GM23338 (cell line): ENCODE measurements at regions not wholly inside any gene's neighbourhood (a gene's known extent, or its start where the extent isn't known, plus 50 kb on each side); places are given as distances from the start of the nearest gene placed in this dataset.
"Not testable (repeated sequence)": the region's sequence is repeated elsewhere in the genome, so short reads cannot be mapped to it uniquely, and the experiment has no call there.

Experiments used
- ATAC-seq: fragments of 200-7000 bp; cut with Tn5 transposase; 3 replicates; pipeline ENCODE4 v1.9.1; 2020
- DNase-seq: peaks from one replicate; pipeline ENCODE4 v3.0.0-alpha.2; 2015; ENCODE audit warnings: low spot score
- H2AFZ ChIP-seq: fragments of 200-600 bp; sonication (generic); 2 replicates; pipeline ENCODE4 v1.8.0; 2016; ENCODE audit warnings: antibody characterized with exemption, mild to moderate bottlenecking, moderate library complexity
- H3F3A ChIP-seq: fragments of 200-600 bp; sonication (generic); replicated peaks from 2 replicates; pipeline ENCODE4 v1.8.0; 2017; ENCODE audit warnings: antibody characterized with exemption, mixed run types, low read depth
- H3K27ac ChIP-seq: fragments of 200-600 bp; sonication (generic); 2 replicates; pipeline ENCODE4 v1.6.1; 2016; ENCODE audit warnings: low read depth
- H3K27me3 ChIP-seq: fragments of 200-600 bp; sonication (generic); 2 replicates; pipeline ENCODE4 v1.8.0; 2016; ENCODE audit warnings: mild to moderate bottlenecking, mixed run types, moderate library complexity; ENCODE audit not compliant: insufficient read depth
- H3K36me3 ChIP-seq: fragments of 200-600 bp; sonication (generic); 2 replicates; pipeline ENCODE4 v1.8.0; 2016; ENCODE audit warnings: mild to moderate bottlenecking; ENCODE audit not compliant: insufficient read depth
- H3K4me1 ChIP-seq: fragments of 200-600 bp; sonication (generic); 2 replicates; pipeline ENCODE4 v1.8.0; 2016; ENCODE audit warnings: mild to moderate bottlenecking, moderate library complexity; ENCODE audit not compliant: insufficient read depth
- H3K4me2 ChIP-seq: fragments of 200-600 bp; sonication (generic); 2 replicates; pipeline ENCODE4 v1.7.1; 2017; ENCODE audit warnings: mixed run types
- H3K4me3 ChIP-seq: fragments of 200-600 bp; sonication (generic); 2 replicates; pipeline ENCODE4 v1.6.1; 2016; ENCODE audit warnings: mixed run types
- H3K79me2 ChIP-seq: fragments of 200-600 bp; sonication (generic); replicated peaks from 2 replicates; pipeline ENCODE4 v1.8.0; 2017; ENCODE audit warnings: mild to moderate bottlenecking; ENCODE audit not compliant: insufficient read depth
- H3K9me2 ChIP-seq: fragments of 200-600 bp; sonication (generic); 2 replicates; pipeline ENCODE4 v1.8.0; 2017; ENCODE audit not compliant: insufficient read depth
- H4K20me1 ChIP-seq: fragments of 200-600 bp; sonication (generic); replicated peaks from 2 replicates; pipeline ENCODE4 v1.8.0; 2017; ENCODE audit warnings: mild to moderate bottlenecking; ENCODE audit not compliant: insufficient read depth
- H3K27ac Mint-ChIP-seq: 2 replicates; pipeline ENCODE4 v1.8.0; 2020; ENCODE audit warnings: inconsistent platforms, mild to moderate bottlenecking, moderate library complexity, mixed read lengths
- H3K27me3 Mint-ChIP-seq: 3 replicates; pipeline ENCODE4 v1.8.0; 2022; ENCODE audit warnings: low read depth, mild to moderate bottlenecking, moderate library complexity, mixed read lengths, inconsistent platforms; ENCODE audit not compliant: insufficient read depth, poor library complexity
- H3K36me3 Mint-ChIP-seq: 3 replicates; pipeline ENCODE4 v1.8.0; 2021; ENCODE audit warnings: low read depth, mild to moderate bottlenecking, inconsistent platforms, moderate library complexity, mixed read lengths
- H3K4me1 Mint-ChIP-seq: 3 replicates; pipeline ENCODE4 v1.8.0; 2020; ENCODE audit warnings: mild to moderate bottlenecking, inconsistent platforms, mixed read lengths
- H3K4me3 Mint-ChIP-seq: 3 replicates; pipeline ENCODE4 v1.8.0; 2021; ENCODE audit warnings: moderate library complexity, mild to moderate bottlenecking, inconsistent platforms, mixed read lengths
- H3K9me3 Mint-ChIP-seq: 3 replicates; pipeline ENCODE4 v1.8.0; 2020; ENCODE audit warnings: moderate library complexity, mild to moderate bottlenecking, inconsistent platforms, mixed read lengths
- CTCF ChIP-seq, 2 experiments: fragments of 200-600 bp in 1 of 2; sonication (generic) in 1 of 2; conservative IDR thresholded peaks; 2 replicates each; pipeline versions ENCODE4 v1.5.1 to v1.6.1; 2016 to 2017; ENCODE audit warnings: antibody characterized with exemption in 2 of 2, low read depth in 2 of 2, mild to moderate bottlenecking in 2 of 2, moderate library complexity in 1 of 2
- EZH2phosphoT487 ChIP-seq: fragments of 200-600 bp; sonication (generic); IDR thresholded peaks from one replicate; pipeline ENCODE4 v1.8.1; 2018; ENCODE audit warnings: antibody characterized with exemption; ENCODE audit not compliant: unreplicated experiment
- NANOG ChIP-seq: IDR thresholded peaks from 2 replicates; pipeline ENCODE4 v1.6.1; 2016; ENCODE audit warnings: antibody characterized with exemption, borderline replicate concordance
- POLR2AphosphoS5 ChIP-seq: IDR thresholded peaks from 2 replicates; pipeline ENCODE4 v1.6.1; 2016; ENCODE audit warnings: antibody characterized with exemption, low read depth
- STAT1 ChIP-seq: IDR thresholded peaks from one replicate; pipeline ENCODE4 v1.6.1; 2016; ENCODE audit warnings: antibody characterized with exemption; ENCODE audit not compliant: unreplicated experiment
- ZNF114 ChIP-seq: fragments of 250-450 bp; sonication (Bioruptor Pico); IDR thresholded peaks from 2 replicates; pipeline ENCODE4 v1.5.0; 2020; ENCODE audit warnings: mild to moderate bottlenecking, moderate library complexity
- ZNF331 ChIP-seq: fragments of 250-450 bp; sonication (Bioruptor Pico); IDR thresholded peaks from 2 replicates; pipeline ENCODE4 v1.5.0; 2020; ENCODE audit warnings: low read depth, mild to moderate bottlenecking, moderate library complexity
- TF ChIP-seq, protein P1 (sequence below): fragments of 250-450 bp; sonication (Bioruptor Pico); IDR thresholded peaks from 2 replicates; pipeline ENCODE4 v1.5.0; 2020; ENCODE audit warnings: mild to moderate bottlenecking, moderate library complexity
- TF ChIP-seq, protein P2 (sequence below): IDR thresholded peaks from one replicate; pipeline ENCODE4 v1.6.1; 2018; ENCODE audit warnings: antibody characterized with exemption; ENCODE audit not compliant: unreplicated experiment

DNA sequence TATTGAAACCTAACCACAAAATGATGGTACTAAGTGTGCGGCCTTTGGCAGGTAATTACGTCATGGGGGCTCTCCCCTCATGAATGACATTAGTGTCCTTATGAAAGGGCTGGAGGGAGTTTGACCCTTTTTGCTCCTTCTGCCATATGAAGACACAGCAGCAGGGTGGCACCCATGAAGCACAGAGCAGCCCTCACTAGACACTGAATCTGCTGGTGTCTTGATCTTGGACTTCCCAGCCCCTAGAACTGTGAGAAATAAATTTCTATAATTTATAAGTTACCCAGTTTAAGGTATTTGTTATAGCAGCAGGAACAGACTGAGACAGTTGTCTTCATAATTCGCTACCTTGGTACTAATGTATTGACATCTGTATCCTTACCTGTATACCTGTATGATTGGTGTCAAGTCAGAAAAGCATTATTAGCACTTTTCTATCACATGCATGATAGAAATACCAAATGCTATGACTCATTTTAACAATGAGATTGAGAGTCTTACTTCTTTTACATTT, 80.4 kb downstream of the GCNT4 start (continued):
- TF ChIP-seq, protein P1, sequence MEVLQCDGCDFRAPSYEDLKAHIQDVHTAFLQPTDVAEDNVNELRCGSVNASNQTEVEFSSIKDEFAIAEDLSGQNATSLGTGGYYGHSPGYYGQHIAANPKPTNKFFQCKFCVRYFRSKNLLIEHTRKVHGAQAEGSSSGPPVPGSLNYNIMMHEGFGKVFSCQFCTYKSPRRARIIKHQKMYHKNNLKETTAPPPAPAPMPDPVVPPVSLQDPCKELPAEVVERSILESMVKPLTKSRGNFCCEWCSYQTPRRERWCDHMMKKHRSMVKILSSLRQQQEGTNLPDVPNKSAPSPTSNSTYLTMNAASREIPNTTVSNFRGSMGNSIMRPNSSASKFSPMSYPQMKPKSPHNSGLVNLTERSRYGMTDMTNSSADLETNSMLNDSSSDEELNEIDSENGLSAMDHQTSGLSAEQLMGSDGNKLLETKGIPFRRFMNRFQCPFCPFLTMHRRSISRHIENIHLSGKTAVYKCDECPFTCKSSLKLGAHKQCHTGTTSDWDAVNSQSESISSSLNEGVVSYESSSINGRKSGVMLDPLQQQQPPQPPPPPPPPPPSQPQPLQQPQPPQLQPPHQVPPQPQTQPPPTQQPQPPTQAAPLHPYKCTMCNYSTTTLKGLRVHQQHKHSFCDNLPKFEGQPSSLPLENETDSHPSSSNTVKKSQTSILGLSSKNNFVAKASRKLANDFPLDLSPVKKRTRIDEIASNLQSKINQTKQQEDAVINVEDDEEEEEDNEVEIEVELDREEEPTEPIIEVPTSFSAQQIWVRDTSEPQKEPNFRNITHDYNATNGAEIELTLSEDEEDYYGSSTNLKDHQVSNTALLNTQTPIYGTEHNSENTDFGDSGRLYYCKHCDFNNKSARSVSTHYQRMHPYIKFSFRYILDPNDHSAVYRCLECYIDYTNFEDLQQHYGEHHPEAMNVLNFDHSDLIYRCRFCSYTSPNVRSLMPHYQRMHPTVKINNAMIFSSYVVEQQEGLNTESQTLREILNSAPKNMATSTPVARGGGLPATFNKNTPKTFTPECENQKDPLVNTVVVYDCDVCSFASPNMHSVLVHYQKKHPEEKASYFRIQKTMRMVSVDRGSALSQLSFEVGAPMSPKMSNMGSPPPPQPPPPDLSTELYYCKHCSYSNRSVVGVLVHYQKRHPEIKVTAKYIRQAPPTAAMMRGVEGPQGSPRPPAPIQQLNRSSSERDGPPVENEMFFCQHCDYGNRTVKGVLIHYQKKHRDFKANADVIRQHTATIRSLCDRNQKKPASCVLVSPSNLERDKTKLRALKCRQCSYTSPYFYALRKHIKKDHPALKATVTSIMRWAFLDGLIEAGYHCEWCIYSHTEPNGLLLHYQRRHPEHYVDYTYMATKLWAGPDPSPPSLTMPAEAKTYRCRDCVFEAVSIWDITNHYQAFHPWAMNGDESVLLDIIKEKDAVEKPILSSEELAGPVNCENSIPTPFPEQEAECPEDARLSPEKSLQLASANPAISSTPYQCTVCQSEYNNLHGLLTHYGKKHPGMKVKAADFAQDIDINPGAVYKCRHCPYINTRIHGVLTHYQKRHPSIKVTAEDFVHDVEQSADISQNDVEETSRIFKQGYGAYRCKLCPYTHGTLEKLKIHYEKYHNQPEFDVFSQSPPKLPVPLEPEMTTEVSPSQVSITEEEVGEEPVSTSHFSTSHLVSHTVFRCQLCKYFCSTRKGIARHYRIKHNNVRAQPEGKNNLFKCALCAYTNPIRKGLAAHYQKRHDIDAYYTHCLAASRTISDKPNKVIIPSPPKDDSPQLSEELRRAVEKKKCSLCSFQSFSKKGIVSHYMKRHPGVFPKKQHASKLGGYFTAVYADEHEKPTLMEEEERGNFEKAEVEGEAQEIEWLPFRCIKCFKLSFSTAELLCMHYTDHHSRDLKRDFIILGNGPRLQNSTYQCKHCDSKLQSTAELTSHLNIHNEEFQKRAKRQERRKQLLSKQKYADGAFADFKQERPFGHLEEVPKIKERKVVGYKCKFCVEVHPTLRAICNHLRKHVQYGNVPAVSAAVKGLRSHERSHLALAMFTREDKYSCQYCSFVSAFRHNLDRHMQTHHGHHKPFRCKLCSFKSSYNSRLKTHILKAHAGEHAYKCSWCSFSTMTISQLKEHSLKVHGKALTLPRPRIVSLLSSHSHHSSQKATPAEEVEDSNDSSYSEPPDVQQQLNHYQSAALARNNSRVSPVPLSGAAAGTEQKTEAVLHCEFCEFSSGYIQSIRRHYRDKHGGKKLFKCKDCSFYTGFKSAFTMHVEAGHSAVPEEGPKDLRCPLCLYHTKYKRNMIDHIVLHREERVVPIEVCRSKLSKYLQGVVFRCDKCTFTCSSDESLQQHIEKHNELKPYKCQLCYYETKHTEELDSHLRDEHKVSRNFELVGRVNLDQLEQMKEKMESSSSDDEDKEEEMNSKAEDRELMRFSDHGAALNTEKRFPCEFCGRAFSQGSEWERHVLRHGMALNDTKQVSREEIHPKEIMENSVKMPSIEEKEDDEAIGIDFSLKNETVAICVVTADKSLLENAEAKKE (CRISPR knock-in tag) = no peak
- no peak for TF ChIP-seq STAT1
- no peak for TF ChIP-seq ZNF114 (CRISPR knock-in tag)
- TF ChIP-seq ZNF331 = no peak

DNA sequence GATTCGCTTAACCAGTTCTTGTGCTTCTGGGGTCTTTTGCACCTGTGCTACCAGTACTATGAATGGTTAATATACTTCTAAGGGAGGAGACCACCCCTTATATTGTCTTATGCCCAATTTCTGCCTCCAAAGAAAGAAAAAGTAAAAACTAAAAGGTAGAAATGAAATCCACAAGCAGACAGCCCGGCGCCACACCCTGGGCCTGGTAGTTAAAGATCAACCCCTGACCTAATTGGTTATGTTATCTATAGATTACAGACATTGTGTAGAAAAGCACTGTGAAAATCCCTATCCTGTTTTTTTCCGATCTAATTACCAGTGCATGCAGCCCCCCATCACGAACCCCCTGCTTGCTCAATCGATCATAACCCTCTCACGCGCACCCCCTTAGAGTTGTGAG, 81.5 kb downstream of the GCNT4 start:
- H2AFZ ChIP-seq, H3K9me3 Mint-ChIP-seq, H3K27me3 ChIP-seq, H3K27me3 Mint-ChIP-seq, H3F3A ChIP-seq, H3K4me1 Mint-ChIP-seq, H3K36me3 ChIP-seq, H3K9me2 ChIP-seq, H3K79me2 ChIP-seq, ATAC-seq, H3K4me3 Mint-ChIP-seq, DNase-seq, H3K36me3 Mint-ChIP-seq, H4K20me1 ChIP-seq, H3K4me2 ChIP-seq, H3K4me1 ChIP-seq, H3K27ac Mint-ChIP-seq, H3K4me3 ChIP-seq, H3K27ac ChIP-seq: not testable (repeated sequence)

DNA sequence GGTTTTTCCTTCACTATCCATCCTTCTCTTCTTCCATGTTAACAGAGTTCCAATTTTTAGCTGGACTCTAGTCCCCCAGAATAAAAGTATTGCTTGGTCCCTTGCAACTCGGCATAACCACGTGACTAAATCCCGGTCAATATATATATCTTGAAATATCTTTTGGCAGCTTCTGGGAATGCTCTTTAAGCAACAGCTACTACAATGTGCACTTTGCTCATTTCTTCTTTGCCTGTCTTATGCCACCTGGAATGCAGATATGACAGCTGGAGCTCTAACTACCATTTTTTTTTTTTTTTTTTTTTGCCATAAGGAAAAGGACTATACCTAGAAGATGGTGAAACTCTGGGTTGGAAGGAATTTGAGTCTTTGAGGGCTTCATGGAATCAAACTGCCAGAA, 82.6 kb downstream of the GCNT4 start:
- Mint-ChIP-seq H3K9me3 (no peaks in the 10 kb centered on the region), H3K27me3 (no peaks in the 10 kb centered on the region), H3K4me1 (no peaks in the 10 kb centered on the region; the same call in 2 of the 3 replicates), H3K27ac (no peak overlapping the region), H3K4me3 (no peak overlapping the region), H3K36me3 (no peaks in the 10 kb centered on the region)
- no peaks in the 10 kb centered on the region for H4K20me1 ChIP-seq
- peaks cover 3% of the 10 kb centered on the region; the same call in 1 of the 2 replicates for H3K9me2 ChIP-seq
- no peak overlapping the region for H2AFZ ChIP-seq
- no peak for DNase-seq
- 0 out of 2 replicates have a peak, but pooled peaks cover 4% of the 10 kb centered on the region for H3K4me1 ChIP-seq
- no peaks in the 10 kb centered on the region for H3F3A ChIP-seq
- H3K27me3 ChIP-seq = no peaks in the 10 kb centered on the region
- H3K79me2 ChIP-seq = no peaks in the 10 kb centered on the region
- no peak overlapping the region for H3K4me3 ChIP-seq
- H3K36me3 ChIP-seq = no peaks in the 10 kb centered on the region
- no peak overlapping the region for H3K27ac ChIP-seq
- ATAC-seq = no peak
- no peak overlapping the region for H3K4me2 ChIP-seq
- TF ChIP-seq POLR2AphosphoS5 (no peak), STAT1 (no peak), EZH2phosphoT487 (no peak), NANOG (no peak), CTCF (conservative IDR thresholded peaks at IDR 0.05; ENCODE audit: low read depth in 2 of 2) (no peak)
- TF ChIP-seq, protein P2, sequence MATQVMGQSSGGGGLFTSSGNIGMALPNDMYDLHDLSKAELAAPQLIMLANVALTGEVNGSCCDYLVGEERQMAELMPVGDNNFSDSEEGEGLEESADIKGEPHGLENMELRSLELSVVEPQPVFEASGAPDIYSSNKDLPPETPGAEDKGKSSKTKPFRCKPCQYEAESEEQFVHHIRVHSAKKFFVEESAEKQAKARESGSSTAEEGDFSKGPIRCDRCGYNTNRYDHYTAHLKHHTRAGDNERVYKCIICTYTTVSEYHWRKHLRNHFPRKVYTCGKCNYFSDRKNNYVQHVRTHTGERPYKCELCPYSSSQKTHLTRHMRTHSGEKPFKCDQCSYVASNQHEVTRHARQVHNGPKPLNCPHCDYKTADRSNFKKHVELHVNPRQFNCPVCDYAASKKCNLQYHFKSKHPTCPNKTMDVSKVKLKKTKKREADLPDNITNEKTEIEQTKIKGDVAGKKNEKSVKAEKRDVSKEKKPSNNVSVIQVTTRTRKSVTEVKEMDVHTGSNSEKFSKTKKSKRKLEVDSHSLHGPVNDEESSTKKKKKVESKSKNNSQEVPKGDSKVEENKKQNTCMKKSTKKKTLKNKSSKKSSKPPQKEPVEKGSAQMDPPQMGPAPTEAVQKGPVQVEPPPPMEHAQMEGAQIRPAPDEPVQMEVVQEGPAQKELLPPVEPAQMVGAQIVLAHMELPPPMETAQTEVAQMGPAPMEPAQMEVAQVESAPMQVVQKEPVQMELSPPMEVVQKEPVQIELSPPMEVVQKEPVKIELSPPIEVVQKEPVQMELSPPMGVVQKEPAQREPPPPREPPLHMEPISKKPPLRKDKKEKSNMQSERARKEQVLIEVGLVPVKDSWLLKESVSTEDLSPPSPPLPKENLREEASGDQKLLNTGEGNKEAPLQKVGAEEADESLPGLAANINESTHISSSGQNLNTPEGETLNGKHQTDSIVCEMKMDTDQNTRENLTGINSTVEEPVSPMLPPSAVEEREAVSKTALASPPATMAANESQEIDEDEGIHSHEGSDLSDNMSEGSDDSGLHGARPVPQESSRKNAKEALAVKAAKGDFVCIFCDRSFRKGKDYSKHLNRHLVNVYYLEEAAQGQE = no peak
